ENCODE measurements at regions not wholly inside any gene's neighbourhood (a gene's known extent, or its start where the extent isn't known, plus 50 kb on each side); places are given as distances from the start of the nearest gene placed in this dataset.

GRCh38 chr10:75347186-75347585 lies 54.4 kb downstream of the ZNF503 start:
- DNase-seq = no peak

DNA sequence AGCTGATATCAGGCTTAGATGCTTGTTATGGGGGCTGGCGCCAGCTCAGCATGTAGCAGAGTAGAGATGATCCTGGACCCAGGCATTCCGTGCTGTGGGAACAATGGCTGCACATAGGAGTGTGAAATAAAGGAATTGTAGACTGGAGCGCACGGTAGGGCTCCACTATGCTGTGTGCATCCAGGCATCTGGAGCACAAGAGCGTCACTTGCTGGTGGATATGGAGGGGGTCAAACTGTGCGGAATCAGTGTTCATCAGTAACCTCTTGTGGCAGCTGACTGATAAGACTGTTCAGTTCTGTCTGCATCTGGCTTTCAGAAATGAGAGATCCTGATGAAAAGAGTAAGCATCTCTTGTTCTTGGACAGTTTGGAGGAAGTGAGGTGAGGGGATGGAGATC lies 55.8 kb downstream of the ZNF503 start:
- no peak for DNase-seq

DNA sequence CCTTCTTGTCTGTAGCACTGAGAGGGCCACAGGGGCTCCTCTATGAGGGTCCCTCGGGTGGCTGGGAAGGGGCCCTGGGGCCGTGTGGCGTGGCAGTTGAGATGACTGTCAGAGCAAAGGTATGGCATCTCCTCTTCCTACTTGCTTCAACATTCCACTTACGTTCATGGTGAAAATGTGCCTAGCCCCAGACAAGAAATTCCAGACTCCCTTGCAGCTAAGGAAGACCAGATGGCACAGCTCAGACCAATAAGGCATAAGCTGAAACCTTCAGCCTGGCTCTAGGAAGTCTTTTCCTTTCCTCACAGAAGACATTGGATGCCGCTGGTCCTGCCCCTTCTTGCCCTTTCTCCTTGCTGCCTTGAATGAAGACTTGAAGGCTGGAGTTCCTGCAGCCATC lies 57.4 kb downstream of the ZNF503 start:
- no peak for DNase-seq

DNA sequence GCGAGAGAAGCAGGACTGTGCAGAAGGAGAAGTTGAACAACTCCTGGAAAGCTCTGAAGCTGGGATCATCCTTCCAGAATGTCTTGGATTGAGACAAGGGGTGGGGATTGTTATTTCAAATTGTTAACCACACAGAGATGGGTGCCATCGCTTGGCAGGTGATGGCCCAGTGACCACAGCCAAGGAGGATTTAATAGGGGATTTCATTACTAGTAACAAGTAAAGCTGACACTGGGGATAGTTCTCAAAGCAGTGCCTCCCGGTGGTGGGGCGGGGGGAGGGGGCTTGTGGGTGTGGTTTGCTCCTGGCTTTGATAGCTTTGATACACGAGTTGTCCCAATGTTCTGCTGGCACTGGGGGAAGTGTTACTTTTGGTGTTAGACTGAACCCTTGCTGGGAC lies 59.2 kb downstream of the ZNF503 start:
- DNase-seq = no peak

DNA sequence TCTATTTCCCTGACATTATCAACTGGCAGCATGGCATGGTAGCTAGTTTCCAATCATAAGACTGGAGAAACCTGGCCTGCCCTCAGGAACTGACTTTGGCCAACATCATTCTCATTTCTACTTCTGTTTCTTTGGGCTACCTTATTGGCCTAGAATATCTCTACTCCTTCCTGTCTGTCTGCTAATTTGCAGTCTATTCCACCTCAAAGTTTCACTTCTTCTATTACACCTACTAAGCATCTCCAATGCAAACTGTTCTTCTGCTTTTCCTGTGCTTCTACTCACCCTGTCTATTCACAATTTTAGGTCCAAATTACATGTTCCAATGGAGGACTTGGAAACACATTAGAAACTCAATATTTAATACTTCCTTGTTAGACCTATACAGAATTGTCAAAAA lies 65.6 kb downstream of the ZNF503 start:
- DNase-seq = no peak

DNA sequence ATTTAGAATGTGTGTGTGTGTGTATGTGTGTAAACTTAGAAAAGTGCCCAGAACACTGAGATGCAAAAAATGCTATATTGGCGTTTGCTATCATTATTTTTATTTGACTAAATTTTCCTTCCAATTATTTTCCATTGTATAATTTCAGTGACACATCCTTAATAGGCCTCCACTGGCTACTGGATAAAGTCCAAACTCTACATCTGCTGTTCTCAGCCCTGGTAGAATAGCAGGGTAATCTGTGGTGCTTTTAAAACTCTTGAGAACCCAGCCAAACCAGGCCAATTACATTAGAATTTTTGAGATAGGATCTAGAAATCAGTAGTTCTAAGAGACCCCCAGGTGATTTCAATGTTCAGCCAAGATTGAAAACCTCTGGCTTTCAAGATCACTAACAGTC lies 66.4 kb downstream of the ZNF503 start:
- DNase-seq = no peak

DNA sequence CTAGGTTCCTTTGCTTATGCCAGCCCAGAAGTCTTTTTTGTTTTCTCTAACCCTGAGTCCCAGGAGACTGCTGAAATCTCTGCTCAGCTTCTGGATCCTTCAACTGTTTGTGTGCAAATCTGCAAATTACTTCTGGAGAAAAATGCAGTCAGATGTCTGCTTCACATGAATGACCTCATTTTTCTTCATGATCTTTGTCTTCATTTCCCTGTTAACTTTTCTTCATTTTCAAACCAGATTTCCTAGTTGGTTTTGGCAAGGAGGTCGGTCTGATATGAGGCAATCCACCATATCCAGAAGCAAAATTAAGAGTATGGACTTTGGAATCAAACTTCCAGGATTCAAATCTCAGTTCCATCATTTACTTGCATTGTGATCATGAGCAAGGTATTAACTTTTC lies 66.8 kb downstream of the ZNF503 start:
- no peak for DNase-seq

GRCh38 chr10:75332081-75332480 lies 69.5 kb downstream of the ZNF503 start:
- DNase-seq = no peak

DNA sequence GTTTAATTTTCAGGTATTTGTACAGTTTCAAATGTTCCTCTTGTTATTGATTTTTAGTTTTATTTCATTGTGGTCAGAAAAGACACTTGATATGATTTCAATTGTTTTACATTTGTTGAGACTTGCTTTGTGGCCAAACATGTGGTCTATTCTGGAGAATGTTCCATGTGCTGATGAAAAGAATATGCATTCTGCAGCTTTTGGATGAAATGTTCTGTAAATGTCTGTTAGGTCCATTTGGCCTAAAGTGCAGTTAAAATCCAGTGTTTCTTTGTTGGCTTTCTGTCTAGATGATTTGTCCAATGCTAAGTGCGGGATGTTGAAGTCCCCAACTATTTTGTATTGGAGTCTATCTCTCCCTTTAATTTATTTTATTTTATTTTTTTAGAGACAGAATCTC lies 70.5 kb downstream of the ZNF503 start:
- DNase-seq = no peak

DNA sequence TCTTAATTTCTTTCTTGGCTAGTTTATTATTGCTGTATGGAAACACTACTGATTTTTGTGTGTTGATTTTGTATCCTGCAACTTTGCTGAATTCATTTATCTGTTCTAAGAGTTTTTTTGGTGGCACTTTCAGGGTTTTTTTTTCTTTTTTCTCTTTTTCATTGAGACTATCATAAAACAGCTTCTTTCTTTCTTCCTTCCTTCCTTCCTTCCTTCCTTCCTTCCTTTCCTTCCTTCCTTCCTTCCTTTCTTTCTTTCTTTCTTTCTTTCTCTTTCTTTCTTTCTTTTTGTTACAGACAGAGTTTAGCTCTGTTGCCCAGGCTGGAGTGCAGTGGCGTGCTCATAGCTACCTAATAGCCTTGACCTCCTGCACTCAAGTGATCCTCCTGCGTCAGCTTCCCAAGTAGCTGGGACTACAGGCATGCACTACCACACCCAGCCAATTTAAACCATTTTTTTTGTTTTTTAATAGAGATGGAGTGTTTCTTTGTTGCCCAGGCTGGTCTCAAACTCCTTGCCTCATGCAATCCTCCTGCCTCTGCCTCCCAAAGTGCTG lies 72.3 kb downstream of the ZNF503 start:
- DNase-seq = no peak

GRCh38 chr10:75326306-75326705 lies 75.3 kb downstream of the ZNF503 start:
- DNase-seq = no peak

DNA sequence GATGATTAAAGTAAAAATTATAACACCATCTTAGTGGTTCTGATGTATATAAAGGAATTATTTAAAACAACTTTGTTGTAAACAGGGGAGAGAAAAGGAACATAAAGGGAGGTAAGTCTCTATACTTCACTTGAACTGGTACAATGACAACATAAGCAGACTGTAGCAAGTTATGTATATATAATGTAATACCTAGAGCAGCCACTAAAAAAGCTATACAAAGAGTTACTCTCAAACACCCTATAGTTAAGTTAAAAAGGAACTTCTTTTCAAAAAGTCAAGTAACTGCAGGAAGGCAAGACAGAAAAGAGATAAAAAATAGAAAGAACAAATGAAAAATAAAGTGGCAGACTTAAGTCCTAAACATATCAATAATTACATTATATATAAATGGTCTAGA lies 82.3 kb downstream of the ZNF503 start:
- no peak for DNase-seq

DNA sequence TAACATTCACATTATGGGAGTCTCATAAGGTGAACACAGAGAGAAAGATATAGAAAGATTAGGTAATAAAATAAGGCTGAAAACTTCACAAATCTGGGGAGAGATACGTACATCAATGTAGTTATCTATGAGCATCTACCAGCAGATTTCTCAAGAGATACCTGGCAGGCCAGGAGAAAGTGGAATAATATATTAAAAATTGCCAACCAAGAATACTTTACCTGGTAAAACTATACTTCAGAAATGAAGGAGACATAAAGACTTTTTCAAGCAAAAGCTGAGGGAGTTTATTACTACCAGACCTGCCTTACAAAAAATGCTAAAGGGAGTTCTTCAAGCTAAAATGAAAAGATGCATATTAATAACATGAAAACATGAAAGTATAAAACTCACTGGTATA lies 78.8 kb upstream of the COMTD1 start:
- no peak for DNase-seq

DNA sequence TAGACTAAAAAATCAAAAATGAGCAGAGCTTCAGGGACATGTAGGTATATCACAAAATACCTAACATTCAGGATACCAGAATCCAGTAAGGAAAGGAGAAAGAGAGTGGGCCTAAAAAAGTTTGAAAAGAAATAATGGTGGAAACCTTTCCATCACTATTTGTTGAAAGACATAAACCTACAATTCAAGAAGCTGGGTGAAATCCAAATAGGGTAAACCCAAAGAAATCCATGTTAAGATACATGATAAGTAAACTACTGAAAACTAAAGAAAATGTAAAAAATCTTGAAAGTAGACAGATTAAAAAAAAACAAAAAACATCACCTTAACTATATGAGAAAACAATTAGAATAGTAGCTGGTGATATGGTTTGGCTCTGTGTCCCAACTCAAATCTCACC lies 76.7 kb upstream of the COMTD1 start:
- no peak for DNase-seq

GRCh38 chr10:75305675-75306074 lies 69.9 kb upstream of the COMTD1 start:
- no peak for DNase-seq

DNA sequence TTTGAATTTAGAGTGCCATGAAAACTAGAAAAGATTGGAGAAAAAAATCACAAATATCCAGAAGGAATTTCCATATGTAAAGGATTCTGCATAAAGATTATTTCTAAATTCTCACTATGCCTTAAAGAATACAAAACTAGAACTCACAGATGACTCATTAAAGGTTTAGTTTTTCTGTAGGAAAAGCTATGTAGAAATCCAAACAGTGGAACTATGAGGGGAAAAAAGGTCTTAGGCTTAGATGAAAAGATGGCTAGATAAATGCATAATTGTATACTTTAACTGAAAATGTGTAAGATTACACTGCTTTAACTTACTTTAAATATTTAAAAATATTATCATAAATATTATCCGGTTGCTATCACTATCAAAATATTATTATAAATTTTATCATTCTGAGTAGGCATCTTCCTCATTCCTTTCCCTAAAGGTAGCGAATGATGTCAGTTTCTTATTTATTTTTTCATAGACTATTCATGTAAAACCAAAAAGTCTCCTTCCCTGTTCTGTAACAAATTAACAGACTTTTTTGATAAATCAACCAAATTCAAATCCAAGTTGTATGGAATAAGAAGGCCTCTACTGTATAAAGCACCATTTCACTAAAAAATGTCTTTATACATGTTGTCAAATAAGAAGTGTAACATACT lies 69.1 kb upstream of the COMTD1 start:
- no peak for DNase-seq

GRCh38 chr10:75304313-75304712 lies 68.6 kb upstream of the COMTD1 start:
- no peak for DNase-seq

- no peak for DNase-seq
Observed at GRCh38 chr10:75303045-75303777, 67.5 kb upstream of the COMTD1 start.

DNA sequence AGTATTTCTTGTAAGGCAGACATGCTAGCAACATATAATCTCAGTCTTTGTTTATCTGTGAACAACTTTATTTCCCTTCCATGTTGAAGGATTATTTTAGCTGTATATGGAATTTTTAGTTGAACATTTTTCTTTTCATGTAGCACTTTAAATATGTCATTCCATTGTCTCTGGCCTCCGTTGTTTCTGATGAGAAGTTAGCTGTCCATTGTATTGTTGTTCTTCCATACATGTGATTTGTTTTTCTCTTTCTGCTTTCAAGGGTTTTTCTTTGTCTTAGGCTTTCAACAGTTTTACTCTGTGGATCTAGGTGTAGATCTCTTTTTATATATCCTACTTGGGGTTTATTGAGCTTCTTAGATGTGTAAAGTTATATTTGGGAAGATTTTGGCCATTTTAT lies 66.3 kb upstream of the COMTD1 start:
- DNase-seq = no peak

GRCh38 chr10:75297021-75297599 lies 61.4 kb upstream of the COMTD1 start:
- DNase-seq = no peak

DNA sequence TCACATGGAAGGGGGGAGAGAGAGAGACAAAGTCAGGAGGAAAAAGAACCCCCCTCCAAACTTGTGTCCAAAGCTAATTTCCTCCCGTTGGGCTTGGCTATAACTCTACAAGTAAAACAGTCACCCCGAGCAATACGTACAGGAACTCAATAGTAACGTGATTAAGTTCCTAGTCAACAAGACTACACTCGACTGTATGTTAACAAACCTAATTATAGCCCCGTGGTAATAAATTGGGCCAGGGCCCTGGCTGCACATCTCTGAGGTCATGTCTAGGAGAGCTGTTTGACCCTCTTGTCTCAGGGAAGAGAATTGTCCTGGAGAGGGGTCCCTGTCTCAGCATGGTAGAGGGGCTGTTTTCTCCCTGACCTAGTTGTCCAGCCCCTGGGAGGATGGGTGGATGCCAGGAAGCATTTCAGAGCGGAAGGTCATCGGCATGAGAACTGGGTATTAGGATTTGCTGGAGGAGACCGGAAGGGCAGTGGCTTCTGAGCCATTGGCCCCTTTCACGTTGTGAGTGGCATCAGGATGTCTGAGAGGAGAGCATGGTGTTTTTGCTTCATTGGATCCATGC lies 60.2 kb upstream of the COMTD1 start:
- DNase-seq = no peak

GRCh38 chr10:75294866-75295701 lies 59.3 kb upstream of the COMTD1 start:
- peak; percentile 38 for DNase-seq

DNA sequence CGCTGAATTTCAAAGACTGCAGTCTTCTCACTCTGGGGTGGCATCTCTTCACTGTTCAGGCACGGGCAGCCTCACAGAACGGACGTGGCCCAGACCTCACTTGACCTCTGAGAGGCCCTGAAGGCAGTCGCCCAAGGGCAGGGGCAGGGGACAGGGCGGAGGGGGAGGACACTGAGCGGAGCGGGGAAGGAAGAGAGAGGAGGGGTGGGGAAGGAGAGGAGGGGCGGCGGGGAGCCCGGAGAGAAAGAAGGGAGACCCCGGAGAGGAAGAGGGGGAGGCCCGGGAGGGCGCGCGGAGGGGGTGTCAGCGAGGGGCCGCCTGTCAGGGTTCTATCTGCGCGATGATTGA lies 58.7 kb upstream of the COMTD1 start:
- no peak for DNase-seq
